ENCODE measurements at regions not wholly inside any gene's neighbourhood (a gene's known extent, or its start where the extent isn't known, plus 50 kb on each side); places are given as distances from the start of the nearest gene placed in this dataset.

DNA sequence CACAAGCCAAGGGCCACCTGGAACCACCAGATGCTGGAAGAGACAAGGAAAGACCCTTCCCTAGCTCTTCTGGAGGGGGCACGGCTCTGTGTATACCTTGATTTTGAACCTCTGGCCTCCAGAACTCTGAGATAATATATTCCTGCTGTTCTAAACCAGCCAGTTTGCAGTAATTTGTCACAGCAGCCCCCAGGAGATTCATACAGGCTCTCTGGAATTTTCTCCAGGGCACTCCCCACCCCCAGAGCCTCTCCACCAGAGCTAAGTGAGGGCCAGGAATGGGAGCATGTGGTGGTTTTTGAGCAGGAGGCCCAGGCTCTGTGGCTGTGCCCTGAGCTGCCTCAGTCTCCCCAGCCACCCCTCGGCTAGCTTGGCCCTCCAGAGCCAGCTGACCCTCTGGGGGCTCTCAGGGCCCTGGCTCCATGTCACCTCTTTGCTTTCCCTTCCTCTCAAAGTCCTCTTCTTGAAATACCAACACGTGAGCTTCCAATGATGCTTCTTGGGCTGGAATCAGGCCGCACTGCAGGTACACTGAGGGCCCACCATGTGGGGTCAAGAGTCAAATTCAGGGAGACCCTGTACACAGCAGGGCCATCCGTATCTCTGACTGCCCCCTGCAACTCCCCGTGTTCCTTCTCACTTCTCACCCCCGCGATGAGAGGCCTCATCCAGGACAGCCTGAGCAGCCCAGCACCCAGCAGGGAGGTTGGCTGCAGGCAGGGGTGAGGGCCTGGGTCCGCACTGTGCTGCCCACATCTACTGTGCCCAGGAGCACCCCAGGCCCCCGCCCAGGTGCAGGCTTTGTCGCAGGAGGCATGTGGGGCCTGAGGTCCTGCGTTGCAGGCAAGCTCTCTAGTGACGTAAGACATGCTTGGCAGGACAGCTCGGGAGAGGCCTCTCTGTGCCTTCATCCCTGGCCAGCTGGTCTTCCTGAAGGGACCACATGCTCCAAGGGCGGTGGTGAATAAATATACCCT, 155.5 kb downstream of the ANKRD60 start:
- Histone ChIP-seq H3K4me1 (peaks cover 0 to 14% (median 4%) of the 10 kb centered on the region in 4 donors), H3K9me3 (no peaks in the 10 kb centered on the region), H3K27me3 (peaks cover 0 to 33% (median 0%) of the 10 kb centered on the region in 3 donors), H3K4me3 (no peak overlapping the region), H3K27ac (no peak overlapping the region), H3K36me3 (no peaks in the 10 kb centered on the region)
- WGBS, 5 donors, result 76 to 86% (median 77%) methylated on average over 13 to 15 of the region's 15 CpGs
- no peak for DNase-seq
- TF ChIP-seq EP300 (IDR thresholded peaks at IDR 0.05), result no peak
- intact Hi-C loops (cut with DNase I; ENCODE audit: low total_unique reads), result no loop called here

GRCh38 chr20:58071991-58072390, 156.5 kb downstream of the ANKRD60 start:
- peaks cover 0 to 27% (median 0%) of the 10 kb centered on the region in 3 donors for H3K27me3 ChIP-seq
- DNase-seq, result no peak
- intact Hi-C loops (cut with DNase I; ENCODE audit: low total_unique reads), result no loop called here
- TF ChIP-seq, protein P1, sequence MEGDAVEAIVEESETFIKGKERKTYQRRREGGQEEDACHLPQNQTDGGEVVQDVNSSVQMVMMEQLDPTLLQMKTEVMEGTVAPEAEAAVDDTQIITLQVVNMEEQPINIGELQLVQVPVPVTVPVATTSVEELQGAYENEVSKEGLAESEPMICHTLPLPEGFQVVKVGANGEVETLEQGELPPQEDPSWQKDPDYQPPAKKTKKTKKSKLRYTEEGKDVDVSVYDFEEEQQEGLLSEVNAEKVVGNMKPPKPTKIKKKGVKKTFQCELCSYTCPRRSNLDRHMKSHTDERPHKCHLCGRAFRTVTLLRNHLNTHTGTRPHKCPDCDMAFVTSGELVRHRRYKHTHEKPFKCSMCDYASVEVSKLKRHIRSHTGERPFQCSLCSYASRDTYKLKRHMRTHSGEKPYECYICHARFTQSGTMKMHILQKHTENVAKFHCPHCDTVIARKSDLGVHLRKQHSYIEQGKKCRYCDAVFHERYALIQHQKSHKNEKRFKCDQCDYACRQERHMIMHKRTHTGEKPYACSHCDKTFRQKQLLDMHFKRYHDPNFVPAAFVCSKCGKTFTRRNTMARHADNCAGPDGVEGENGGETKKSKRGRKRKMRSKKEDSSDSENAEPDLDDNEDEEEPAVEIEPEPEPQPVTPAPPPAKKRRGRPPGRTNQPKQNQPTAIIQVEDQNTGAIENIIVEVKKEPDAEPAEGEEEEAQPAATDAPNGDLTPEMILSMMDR (IDR thresholded peaks at IDR 0.05), result no peak
- TF ChIP-seq POLR2A (IDR thresholded peaks at IDR 0.05) (no peak), EP300 (IDR thresholded peaks at IDR 0.05) (no peak), POLR2AphosphoS5 (IDR thresholded peaks at IDR 0.05) (no peak)
- no peak overlapping the region for H3K27ac ChIP-seq
- no peak overlapping the region for H3K4me3 ChIP-seq
- 34 to 68% (median 56%) methylated on average over 3 of the region's 3 CpGs for WGBS, 5 donors
- H3K36me3 ChIP-seq, result no peaks in the 10 kb centered on the region
- H3K9me3 ChIP-seq, result no peaks in the 10 kb centered on the region
- H3K4me1 ChIP-seq, result peaks cover 0 to 14% (median 4%) of the 10 kb centered on the region in 4 donors

DNA sequence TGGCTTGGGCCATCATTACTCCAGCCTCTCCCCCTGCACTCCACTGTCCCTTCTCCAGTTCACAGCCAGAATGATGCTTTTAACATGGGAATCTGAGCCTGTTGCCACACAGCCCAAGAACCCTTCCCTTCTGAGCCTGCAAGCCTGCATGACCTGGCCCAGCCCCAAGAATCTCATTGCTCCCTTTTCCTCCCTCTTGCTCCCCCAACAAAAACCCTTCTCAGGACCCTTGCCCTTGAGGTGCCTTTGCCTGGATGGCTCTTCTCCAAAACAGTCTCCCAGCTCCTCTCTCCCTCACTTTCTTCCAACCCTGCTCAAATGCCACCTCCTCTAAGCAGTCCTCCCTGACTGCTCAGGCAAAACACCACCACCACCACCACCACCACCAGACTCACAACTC, 157.2 kb downstream of the ANKRD60 start:
- TF ChIP-seq EP300 (IDR thresholded peaks at IDR 0.05) (no peak), POLR2A (IDR thresholded peaks at IDR 0.05) (no peak), POLR2AphosphoS5 (IDR thresholded peaks at IDR 0.05) (no peak)
- TF ChIP-seq, protein P1 (IDR thresholded peaks at IDR 0.05), result no peak
- H3K4me1 ChIP-seq, result peaks cover 0 to 14% (median 4%) of the 10 kb centered on the region in 4 donors
- no peak for DNase-seq
- H3K27ac ChIP-seq, result no peak overlapping the region
- H3K27me3 ChIP-seq, result peaks cover 0 to 27% (median 0%) of the 10 kb centered on the region in 3 donors
- H3K4me3 ChIP-seq, result no peak overlapping the region
- H3K9me3 ChIP-seq, result no peaks in the 10 kb centered on the region
- no peaks in the 10 kb centered on the region for H3K36me3 ChIP-seq
- intact Hi-C loops (cut with DNase I; ENCODE audit: low total_unique reads), result no loop called here

DNA sequence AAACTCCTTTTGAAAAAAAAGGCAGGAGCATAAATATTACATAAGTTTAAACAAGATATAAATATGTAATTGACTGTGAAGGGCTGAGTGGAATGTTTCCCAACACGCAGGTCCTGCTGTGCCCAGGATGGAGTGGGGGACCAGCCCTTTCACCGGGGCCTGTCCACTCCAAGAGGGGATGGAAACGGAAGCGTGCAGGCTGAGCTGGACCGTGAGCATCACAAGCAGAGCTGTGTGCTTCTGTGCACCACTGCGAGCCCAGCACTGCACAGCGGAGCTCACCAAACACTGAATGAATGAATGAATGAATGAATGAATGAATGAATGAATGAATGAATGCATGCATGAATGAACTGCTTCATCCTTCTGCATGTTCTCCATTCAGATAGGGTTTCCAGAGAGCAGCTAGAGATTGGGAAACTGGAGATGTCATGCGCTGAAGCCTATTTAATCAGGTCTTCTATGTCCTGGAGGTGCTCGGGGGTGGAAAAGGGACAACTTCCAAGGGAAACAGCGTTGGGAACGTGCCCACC, 157.7 kb downstream of the ANKRD60 start:
- Histone ChIP-seq H3K27ac (no peak overlapping the region), H3K36me3 (no peaks in the 10 kb centered on the region), H3K27me3 (peaks cover 0 to 27% (median 0%) of the 10 kb centered on the region in 3 donors), H3K9me3 (no peaks in the 10 kb centered on the region), H3K4me1 (peaks cover 0 to 14% (median 4%) of the 10 kb centered on the region in 4 donors), H3K4me3 (no peak overlapping the region)
- 70 to 85% (median 80%) methylated on average over 11 of the region's 11 CpGs for WGBS, 5 donors
- intact Hi-C loops (cut with DNase I; ENCODE audit: low total_unique reads), result no loop called here
- no peak for DNase-seq
- TF ChIP-seq POLR2A (IDR thresholded peaks at IDR 0.05) (no peak), POLR2AphosphoS5 (IDR thresholded peaks at IDR 0.05) (no peak), EP300 (IDR thresholded peaks at IDR 0.05) (no peak)
- TF ChIP-seq, protein P1 (IDR thresholded peaks at IDR 0.05), result no peak
